Activated T-cell treated with anti-CD3 and anti-CD28 coated beads for 48 hours (primary cell): ENCODE measurements at regions not wholly inside any gene's neighbourhood (a gene's known extent, or its start where the extent isn't known, plus 50 kb on each side); places are given as distances from the start of the nearest gene placed in this dataset.

Source experiments
- DNase-seq: peaks from one replicate; pipeline ENCODE4 v3.0.0-alpha.2; 2020; ENCODE audit warnings: low read depth

DNA sequence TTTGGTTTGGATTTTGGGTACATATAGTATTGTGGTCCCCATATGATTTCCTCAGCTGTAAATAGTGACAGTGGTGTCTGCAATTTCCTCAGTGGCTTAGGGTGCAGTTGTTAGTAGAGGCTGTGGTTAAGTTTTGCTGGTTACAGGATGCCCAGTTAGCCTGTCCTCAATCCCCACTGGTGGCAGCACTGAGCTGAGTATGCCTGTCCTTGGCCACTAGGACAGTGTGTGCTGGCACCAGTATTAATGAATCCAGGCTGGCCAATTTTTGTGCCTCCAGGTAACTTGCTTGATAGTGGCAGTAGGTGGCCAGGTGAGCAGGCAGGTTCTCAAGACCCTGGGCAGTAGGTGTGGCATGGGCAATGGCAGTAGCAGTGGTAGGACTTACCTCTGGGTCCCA, 973.1 kb downstream of the TMEM182 start:
- DNase-seq: no peak

DNA sequence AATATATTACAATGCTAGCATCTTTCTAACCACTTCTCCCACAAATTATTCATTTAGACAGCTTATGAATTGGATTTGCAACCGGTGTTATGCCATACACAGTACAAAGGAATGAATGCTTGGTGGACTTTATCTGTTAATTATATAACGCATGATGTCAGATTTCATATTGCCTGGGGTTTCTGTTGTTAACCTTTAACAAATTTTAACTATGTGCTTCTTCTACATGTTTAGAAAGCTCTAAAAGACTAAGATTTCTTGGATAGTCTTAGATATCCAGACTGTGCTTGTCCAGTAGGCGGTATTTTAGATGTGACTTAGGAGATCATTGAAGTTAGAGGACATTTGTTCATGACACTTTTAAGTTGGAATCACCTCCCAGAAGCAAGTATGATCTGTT, 976.3 kb downstream of the TMEM182 start:
- DNase-seq: no peak

DNA sequence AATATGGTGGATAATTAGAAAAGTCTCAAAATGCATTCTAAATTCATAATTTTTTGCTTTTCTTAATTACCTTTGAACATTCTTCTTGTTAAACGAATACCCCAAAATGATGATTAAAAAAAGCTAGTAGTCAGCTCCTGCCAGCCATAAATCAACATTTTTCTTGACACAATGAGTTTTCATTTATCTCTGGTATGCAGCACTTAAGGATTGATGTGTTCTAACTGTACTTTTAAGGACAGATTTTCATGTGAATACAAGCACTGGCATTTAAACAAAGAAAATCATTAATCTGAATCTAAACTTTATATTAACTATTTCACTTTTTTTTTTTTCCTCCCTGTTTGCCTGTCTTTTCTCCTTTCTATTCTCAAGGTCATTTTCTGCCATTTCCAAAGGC, 976.8 kb downstream of the TMEM182 start:
- no peak for DNase-seq

DNA sequence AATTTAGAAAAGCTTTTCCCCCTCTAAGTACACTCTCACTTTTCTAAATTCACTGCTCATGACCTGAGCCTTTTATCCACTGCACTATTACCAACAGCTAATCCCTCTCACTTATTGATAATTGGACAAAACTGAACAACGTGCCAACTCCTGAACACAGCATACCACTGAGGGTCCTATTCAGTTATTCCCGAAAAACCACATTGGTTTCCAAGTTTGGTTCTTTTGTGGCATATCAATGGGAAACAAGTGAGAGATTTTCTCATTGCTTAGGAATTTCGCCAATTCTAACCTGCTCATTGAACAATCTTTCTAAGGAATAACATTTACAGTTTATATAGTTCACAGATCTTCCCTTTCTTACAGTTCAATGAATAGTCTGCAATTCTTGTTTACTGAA, 977.4 kb downstream of the TMEM182 start:
- DNase-seq: no peak

DNA sequence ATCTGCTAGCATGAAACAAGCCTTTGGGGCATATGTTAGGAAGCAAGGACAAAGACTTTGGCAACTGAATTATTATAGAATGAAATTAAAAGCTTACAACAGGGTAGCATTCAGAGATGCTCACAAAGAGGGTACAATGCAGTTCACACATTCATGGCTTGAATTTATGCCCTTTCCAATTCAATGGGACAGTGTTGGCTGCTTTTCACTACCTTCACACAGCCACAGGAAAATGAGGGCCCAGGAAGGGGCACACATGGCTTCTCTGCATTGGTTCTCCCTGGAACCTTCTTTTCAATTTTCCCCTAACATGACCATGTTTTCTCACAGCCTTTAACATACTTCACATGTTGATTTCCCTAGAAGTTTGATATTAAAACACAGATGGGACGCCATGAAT, 978.1 kb downstream of the TMEM182 start:
- no peak for DNase-seq

DNA sequence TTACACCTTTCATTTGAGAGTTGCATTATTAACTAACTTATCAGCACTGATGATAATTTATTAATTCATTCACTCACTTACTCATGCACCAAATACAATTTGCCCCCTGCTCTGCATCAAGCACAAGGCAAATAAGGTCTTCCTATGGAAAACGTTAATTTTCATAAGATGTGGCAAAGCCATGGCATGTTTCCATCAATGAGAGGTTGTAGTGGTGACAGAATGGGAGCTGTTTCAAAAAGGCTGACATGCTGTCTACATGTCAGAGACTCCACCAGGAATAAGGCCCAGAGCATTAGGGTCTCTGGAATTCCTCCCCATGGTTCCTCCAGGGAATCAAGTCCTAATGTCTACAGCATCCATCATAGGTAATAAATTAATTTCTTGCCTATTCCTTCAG, 978.8 kb downstream of the TMEM182 start:
- DNase-seq: no peak

DNA sequence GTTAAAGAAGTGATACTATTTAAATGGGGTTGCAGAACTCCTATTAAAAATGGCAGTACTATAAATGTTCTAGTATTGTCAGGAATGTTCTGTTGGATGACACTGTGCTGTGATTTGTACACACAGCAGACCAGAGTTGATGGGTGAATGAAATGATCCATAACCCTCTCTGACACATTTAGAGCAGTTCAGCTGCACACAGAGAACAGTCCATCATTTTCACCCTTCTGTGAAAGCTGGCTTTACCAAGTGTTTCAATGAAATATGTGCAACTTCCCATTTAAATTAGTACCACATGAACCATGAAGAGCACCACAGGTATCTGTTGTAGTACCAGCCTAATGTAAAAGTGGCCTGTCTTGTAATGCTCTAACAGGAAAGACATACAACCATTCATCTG, 981.4 kb downstream of the TMEM182 start:
- DNase-seq: no peak

DNA sequence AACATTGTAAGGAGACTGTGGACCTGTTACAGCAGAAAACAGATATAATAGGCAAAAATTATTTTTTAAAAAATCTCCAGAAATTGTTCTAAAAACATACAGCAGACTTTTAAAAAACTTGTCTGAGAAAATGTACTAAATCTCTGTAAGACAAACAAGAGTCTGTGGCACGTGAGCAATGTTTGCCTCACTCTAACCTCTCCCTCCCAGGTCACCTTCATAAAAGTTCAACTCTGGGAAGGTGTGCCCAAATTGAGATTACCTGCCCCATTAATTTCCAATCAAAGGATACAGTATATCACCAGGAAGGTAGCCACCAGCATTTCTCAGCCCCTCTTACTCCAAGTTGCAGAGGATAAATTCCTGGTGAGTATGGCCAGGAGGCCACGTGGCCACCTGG, 992.7 kb downstream of the TMEM182 start:
- no peak for DNase-seq

DNA sequence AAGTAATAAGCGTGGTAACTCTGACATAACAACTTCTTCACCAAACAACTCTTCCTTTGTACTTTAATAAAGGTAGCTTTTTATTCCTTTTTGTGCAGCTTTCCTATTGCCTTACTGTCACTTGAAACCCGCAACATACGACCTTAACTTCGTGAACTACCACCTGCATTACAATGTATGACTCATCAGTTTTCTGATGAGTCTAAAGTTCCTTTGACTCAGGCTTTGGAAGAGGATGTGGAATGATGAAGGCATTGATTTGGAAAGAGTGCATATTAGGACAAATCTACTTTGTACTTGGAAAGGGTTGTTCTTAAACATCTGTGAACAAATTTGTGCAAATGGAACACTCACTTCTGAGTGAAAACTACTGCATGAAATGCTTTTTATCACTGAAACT, 1012.1 kb downstream of the TMEM182 start:
- no peak for DNase-seq

DNA sequence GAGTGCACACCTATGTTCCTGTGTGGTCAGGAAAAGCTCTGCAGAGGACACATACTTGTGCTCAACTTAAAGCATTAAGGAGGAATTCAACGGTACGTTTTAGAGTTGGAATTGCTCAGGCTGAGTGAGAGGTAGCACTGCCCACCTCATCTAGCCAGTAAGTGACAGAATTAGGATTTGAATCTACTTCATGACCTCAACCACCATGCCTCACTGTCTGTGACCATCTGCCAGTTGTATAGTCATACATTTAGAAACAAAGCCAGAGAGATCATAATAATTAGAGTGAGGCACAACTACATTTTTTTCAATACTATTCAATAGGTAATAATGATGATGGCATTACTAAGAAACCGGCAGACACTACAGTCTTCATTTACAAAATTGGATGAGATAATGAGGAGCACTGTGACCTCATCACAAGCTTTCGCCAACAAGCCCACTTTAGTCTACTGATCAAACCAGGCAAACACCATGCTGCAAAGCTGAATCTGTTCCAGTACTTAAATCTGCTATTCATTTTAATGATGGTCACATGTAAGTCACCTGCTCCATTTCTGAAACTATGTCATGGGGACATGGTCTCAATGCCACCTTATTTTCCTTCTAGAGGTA, 1018.4 kb downstream of the TMEM182 start:
- no peak for DNase-seq

DNA sequence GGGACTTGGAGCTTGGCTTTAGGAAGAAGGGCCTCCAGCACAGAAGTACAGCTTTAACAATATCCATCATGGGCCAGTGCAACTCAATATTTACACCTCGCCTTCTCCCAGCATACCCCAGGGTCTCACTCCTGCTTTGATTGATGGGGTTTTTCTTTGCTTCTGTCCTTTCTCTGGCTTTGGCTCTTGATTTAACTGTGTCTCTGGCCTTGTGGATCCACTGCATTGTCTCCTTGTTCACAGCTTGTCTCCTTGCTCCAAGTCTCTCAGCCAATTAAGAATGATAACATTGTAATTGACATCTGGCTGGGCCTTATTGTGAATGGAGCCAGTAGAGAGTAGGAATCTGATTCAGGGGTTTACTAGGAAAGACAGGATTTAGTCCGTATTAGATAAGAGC, 1019.5 kb downstream of the TMEM182 start:
- no peak for DNase-seq

DNA sequence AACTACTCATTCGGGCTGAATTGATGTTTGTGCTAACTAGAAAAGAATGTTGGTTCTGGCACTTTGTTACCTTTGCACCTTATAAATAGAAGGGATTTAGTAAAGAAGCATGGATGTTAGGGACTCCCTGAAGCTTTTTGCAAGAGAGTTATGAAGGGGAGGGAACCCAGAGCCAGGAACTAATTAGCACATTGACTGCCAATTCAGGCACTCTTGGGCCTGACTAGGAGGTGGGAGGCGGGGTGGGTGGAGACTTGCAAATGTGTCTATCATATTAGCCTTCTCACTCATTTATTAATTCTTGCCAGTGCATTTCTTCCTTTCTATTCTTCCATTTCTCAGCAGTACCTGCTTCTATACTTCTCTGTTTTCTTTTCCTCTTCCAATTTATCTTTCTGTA, 1022.4 kb downstream of the TMEM182 start:
- no peak for DNase-seq

DNA sequence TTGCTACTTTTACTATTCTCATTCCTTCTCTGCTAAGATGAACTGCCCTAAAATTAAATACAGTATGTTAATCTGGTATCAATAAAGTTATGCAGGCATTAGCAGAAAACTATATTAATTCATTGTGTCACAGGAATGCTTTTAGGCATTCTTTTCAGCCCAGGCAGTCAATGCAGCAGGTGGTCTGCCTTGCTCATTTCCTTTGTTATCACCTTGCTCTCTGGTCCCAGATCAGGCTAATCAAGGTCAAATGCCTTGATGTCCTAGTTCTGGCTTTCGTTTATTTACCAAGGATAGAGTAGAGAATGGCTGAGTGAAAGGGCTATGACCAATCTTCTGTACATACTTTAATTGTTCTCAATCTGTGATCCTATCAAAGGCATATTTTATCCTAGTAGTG, 1023.6 kb downstream of the TMEM182 start:
- DNase-seq: no peak

DNA sequence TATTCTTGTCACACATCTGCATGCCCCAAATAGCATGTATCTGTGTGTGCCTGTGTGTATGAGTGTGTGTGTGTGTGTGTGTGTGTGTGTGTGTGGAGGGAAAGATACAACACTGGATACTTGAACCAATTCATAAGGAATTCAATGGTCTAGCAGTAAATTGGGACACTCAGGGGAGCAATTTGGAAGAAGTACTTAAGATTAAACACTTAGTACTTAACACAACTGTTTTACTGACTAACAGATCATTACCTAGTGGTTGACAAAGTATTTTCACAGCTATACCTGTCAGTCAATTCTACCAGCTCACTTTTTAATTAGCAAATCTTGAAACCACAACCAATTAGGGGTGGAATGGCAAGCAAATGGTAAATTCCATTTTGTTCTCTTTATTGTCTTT, 1024.1 kb downstream of the TMEM182 start:
- DNase-seq: no peak

DNA sequence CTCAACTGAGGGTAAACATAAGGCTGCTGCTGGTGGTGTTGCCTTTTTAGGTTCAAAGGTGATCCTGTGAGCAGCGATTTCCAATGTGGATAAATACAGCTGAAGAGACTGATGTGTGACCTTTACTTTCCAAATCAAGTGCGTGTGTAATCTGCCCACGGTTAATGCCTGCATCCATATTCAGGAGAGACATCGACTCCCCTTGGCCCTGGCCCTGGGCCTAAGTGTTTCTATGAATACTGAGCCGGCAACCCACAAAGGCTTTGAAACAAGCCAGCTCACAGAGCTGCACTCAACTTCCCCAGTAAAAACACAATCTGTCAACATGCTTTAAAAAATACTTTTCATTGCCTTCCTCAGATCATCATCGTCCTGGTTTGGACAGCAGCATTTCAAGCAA, 1026.6 kb downstream of the TMEM182 start:
- no peak for DNase-seq

DNA sequence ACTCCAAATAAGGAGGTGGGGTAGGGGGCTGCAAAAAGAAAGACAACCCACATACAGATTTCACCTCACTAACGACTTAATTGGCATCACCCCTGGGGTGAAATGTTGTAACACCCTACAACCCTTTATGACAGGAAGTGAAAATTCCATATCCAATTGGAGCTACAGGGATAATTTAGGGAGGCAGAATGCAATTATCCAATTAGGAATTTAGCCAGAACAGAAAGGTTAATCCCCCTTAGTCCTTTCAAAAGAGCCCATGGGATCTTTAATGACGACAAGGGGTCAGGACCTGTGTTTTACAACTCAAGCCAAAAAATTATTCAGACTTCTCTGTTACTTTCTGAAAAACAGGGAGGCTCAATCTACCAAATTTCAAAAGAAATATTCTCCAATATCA, 1027.1 kb downstream of the TMEM182 start:
- DNase-seq: no peak

DNA sequence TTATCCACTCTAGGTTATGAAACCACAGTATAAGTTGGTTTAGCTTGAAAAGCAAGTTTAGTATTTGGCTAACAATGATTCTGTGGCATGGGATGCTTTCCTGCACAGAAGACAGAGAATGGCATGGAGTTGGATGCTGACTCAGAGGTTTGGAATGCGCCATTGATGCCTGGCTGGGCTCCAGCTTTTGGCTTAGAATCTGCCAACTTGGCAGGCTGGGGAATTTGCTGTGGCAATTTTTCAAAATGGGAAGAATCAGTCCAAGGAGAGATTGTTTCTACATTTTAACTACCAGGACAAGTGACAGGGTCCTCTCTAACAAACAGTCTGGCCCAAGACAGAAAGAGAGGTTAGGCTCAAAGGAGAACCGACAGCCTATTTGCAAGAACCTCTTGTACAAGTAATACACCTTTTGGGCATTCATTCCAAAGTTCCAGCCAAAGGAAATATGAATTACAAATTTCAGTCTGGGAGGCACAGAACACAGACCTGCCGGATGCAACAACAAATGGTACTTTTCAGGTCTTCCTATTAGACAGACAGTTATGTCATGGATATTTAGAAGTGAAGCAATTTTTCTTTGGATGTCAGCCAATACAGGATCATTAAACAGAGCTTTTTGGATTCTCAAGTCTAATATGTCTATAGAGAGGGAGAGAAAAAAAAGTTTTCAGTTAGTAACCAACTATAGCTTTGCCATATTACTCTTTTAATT, 1027.7 kb downstream of the TMEM182 start:
- DNase-seq: no peak

DNA sequence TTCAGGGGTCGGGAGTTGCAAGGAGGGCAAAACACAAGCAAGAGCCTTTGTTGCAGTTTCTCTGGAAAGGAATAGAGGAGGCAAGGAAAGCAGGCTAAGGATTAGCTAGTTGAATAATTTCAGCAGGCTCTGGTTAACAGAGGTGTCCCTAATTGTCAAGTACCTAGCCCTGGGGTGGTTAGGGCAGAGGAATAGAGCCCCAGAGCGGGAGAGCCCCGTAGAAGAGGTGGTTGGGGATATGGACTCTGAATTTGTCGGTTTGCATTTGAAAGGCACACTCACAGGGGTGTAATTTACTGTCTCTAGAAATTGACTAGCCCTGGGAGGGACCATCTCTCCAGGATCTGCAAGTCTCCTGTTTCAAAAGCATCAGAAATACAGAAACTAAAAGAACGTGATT, 1030.2 kb downstream of the TMEM182 start:
- no peak for DNase-seq

DNA sequence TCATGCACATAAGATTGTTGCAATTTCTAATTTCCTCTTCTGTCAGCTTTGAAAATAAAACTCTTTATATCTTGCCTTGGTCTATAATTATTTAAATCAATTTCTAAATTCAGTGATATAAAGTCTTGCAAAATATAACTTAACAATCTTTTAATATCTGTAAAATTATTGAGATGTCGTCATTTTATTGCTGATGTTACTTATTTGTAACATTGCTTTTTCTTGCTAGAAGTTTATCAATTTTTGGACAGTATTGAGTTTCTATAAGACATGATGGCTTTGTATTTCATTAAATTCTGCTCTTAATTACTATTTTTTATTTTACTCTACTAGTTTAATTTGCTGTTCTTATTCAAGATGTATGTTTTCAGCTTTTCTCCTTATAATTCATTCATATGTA, 1036.5 kb downstream of the TMEM182 start:
- DNase-seq: no peak

DNA sequence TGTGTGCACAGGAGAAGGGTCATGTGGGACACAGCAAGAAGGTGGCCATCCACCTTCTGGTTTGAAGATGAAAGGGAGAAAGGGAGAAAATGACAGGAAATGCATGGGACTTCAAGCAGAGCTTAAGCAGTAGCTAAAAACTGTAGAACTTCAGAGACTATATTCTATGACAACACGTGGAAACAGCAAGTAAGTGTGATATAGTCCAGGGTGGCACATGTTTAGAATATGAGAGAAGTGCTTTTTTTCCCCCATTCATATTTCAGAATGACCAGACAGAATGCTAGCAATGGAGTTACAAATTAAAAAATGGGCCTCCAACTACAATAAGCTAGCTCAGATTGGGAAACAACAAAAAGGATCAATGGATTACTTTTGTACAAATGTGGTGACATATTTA, 1042.2 kb downstream of the TMEM182 start:
- no peak for DNase-seq

DNA sequence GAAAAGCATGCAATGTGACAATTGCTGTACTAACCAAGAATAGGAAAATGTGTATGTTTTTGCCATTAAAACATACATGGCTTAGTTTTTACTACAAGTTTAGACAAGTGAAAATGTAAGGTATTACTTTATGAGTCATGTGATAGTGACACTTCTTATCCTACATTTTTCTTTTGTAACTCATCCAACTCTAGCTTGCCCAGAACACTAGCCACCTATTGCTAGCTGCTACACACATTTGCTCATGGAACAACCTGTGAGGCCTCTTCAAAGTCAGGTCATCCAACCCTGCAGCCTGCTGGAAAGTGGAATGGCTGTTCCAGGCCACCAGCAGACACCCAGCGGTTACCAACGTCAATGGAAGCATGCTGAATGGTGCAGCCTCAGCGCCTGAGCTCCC, 1043.9 kb downstream of the TMEM182 start:
- no peak for DNase-seq

DNA sequence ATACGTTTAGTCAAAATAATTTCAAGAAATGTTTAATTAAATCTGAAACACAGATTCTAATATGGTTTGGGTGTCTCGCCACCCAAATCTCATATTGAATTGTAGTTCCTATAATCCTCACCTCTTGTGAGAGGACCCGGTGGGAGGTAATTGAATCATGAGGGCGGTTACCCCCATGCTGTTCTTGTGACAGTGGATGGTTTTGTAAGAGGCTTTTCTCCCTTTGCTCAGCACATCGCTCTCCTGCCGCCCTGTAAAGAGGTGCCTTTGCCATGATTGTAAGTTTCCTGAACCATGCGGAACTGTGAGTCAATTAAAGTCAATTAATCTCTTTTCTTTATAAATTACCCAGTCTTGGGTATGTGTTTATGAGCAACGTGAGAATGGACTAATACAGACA, 1045.1 kb upstream of the POU3F3 start:
- DNase-seq: no peak

DNA sequence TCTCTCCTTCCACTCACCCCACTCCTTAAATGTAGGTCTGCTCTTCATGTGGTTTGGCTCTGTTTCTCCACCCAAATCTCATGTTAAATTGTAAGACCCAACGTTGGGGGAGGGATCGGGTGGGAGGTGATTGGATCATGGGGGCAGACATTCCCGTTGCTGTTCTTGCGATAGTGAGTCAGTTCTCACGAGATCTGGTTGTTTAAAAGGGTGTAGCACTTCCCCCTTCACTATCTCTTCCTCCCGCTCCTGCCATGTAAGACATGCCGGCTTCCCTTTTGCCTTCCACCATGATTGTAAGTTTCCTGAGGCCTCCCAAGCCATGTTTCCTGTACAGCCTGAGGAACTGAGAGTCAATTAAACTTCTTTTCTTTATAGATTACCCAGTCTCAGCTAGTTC, 1044.5 kb upstream of the POU3F3 start:
- no peak for DNase-seq

DNA sequence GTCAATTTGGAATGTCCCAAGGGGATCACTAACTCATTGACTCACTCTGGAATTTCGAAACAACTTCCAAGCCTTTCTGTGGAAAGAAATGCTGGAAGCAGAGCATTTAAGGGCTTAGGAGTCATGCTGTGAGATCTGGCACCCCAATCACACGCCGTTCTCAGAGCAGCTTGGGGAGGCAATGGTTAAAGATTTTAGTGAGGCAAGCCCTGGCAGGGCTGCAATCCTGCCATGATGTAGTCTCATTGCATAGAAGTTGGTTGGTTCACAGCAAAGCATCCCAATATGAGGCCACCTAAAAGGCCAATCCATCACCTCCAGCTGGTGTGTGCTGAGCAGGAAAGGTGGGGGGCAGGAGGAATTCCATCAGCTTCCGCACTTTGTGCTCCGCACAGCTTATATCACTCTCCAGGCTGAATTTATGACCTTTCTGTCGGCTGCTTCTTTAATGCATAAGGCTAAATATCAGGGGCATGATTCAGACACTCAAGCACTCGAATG, 1043.9 kb upstream of the POU3F3 start:
- DNase-seq: no peak
